H1 (cell line): ENCODE measurements at regions not wholly inside any gene's neighbourhood (a gene's known extent, or its start where the extent isn't known, plus 50 kb on each side); places are given as distances from the start of the nearest gene placed in this dataset.

ENCODE experiments used
- CTCF ChIA-PET: fragments of 300-600 bp; sonication (Branson Sonifier 250); formaldehyde crosslinking; loops from one replicate; lab custom pipeline; 2021; ENCODE audit not compliant: partially characterized antibody; lab: Charles Lee
- POLR2A ChIA-PET: fragments of 300-600 bp; sonication (Branson Sonifier 250); formaldehyde crosslinking; loops from one replicate; lab custom pipeline; 2021; ENCODE audit warnings: inconsistent platforms; ENCODE audit not compliant: partially characterized antibody; lab: Charles Lee
- DNase-seq, 2 experiments: peaks; one replicate each; pipeline versions ENCODE4 v3.0.0 to v3.0.0-alpha.2; 2010 to 2022; ENCODE audit warnings: low spot score in 2 of 2, low read depth in 1 of 2, mixed read lengths in 1 of 2
- FAIRE-seq: peaks from 2 replicates; lab custom pipeline; 2011; peaks lifted over from hg19 to GRCh38; lab: Jason Lieb, UNC
- H2AFZ ChIP-seq: 2 replicates; pipeline ENCODE4 v1.8.1; 2012; ENCODE audit warnings: low read length, inconsistent platforms
- H2AK5ac ChIP-seq: 2 replicates; pipeline ENCODE4 v1.6.1; 2013; ENCODE audit warnings: low read depth, low read length
- H2BK120ac ChIP-seq: replicated peaks from 2 replicates; pipeline ENCODE3; 2013; ENCODE audit warnings: low read depth, low read length, inconsistent platforms
- H2BK12ac ChIP-seq: 2 replicates; pipeline ENCODE4 v1.6.1; 2013; ENCODE audit warnings: low read depth, low read length
- H2BK15ac ChIP-seq: 2 replicates; pipeline ENCODE4 v1.6.1; 2013; ENCODE audit warnings: low read length
- H2BK20ac ChIP-seq: 2 replicates; pipeline ENCODE4 v1.6.1; 2013; ENCODE audit warnings: low read length
- H2BK5ac ChIP-seq: 2 replicates; pipeline ENCODE4 v1.6.1; 2013; ENCODE audit warnings: low read depth, low read length
- H3K14ac ChIP-seq: 2 replicates; pipeline ENCODE4 v1.6.1; 2013; ENCODE audit warnings: inconsistent platforms; ENCODE audit not compliant: insufficient read length
- H3K18ac ChIP-seq: 2 replicates; pipeline ENCODE4 v1.6.1; 2013; ENCODE audit warnings: low read length; ENCODE audit errors: extremely low read depth
- H3K23ac ChIP-seq: 2 replicates; pipeline ENCODE4 v1.6.1; 2013; ENCODE audit warnings: inconsistent platforms; ENCODE audit not compliant: insufficient read length
- H3K23me2 ChIP-seq: 2 replicates; pipeline ENCODE4 v1.6.1; 2013; ENCODE audit warnings: low read depth, low read length
- H3K27ac ChIP-seq: 2 replicates; pipeline ENCODE4 v1.6.1; 2011; ENCODE audit warnings: low read depth, low read length, inconsistent platforms
- H3K27me3 ChIP-seq, 4 experiments: replicated peaks in 1 of 4; 1 replicate in 1 of 4; 2 replicates in 3 of 4; pipeline versions ENCODE4 v1.6.1 to v1.8.1; 2011 to 2013; ENCODE audit warnings: low read length in 3 of 4, mild to moderate bottlenecking in 3 of 4, inconsistent platforms in 2 of 4, mixed read lengths in 2 of 4, moderate library complexity in 1 of 4; ENCODE audit not compliant: control insufficient read depth in 3 of 4, insufficient read depth in 3 of 4; ENCODE audit errors: extremely low read depth in 1 of 4
- H3K36me3 ChIP-seq, 4 experiments: 2 replicates each; pipeline versions ENCODE4 v1.6.1 to v1.8.1; 2011 to 2013; ENCODE audit warnings: mild to moderate bottlenecking in 4 of 4, low read length in 3 of 4, moderate library complexity in 2 of 4, control low read depth in 1 of 4, inconsistent platforms in 1 of 4; ENCODE audit not compliant: insufficient read depth in 4 of 4, control insufficient read depth in 2 of 4
- H3K4ac ChIP-seq: replicated peaks from 2 replicates; pipeline ENCODE3; 2013; ENCODE audit warnings: low read length, low read depth, mixed read lengths, inconsistent platforms; ENCODE audit not compliant: insufficient read length
- H3K4me1 ChIP-seq, 4 experiments: replicated peaks in 1 of 4; 1 replicate in 1 of 4; 2 replicates in 3 of 4; pipeline versions ENCODE4 v1.6.1 to v1.8.1; 2011 to 2013; ENCODE audit warnings: low read length in 3 of 4, inconsistent platforms in 2 of 4, mixed read lengths in 1 of 4; ENCODE audit not compliant: insufficient read depth in 4 of 4, control insufficient read depth in 3 of 4
- H3K4me2 ChIP-seq, 2 experiments: 2 replicates each; pipeline versions ENCODE4 v1.6.1 to v1.8.1; 2011 to 2013; ENCODE audit warnings: low read depth in 2 of 2, low read length in 2 of 2, control low read depth in 1 of 2, inconsistent platforms in 1 of 2, mild to moderate bottlenecking in 1 of 2; ENCODE audit not compliant: insufficient read depth in 1 of 2
- H3K4me3 ChIP-seq, 4 experiments: fragments of 200-600, 300-600 bp in 1 of 4; sonication (generic), shearing (Covaris generic), sonication (Bioruptor Twin) in 1 of 4; 2 replicates each; pipeline versions ENCODE4 v1.5.1 to v1.8.1; 2011 to 2016; ENCODE audit warnings: low read length in 4 of 4, low read depth in 3 of 4, control low read depth in 2 of 4, inconsistent platforms in 2 of 4, mild to moderate bottlenecking in 2 of 4, mixed read lengths in 1 of 4, moderate library complexity in 1 of 4; ENCODE audit not compliant: insufficient read depth in 2 of 4; ENCODE audit errors: extremely low read depth in 1 of 4
- H3K56ac ChIP-seq: replicated peaks from 2 replicates; pipeline ENCODE3; 2013; ENCODE audit warnings: low read depth, mild to moderate bottlenecking, mixed read lengths, low read length, inconsistent platforms; ENCODE audit not compliant: insufficient read length
- H3K79me1 ChIP-seq: 2 replicates; pipeline ENCODE4 v1.6.1; 2013; ENCODE audit warnings: low read depth, low read length, control low read depth
- H3K79me2 ChIP-seq, 2 experiments: 2 replicates each; pipeline versions ENCODE4 v1.6.1 to v1.8.1; 2012 to 2013; ENCODE audit warnings: low read length in 2 of 2, mild to moderate bottlenecking in 2 of 2, inconsistent platforms in 1 of 2; ENCODE audit not compliant: insufficient read depth in 2 of 2, control insufficient read depth in 1 of 2
- H3K9ac ChIP-seq, 4 experiments: replicated peaks in 1 of 4; 1 replicate in 1 of 4; 2 replicates in 3 of 4; pipeline versions ENCODE4 v1.6.1 to v1.8.1; 2011 to 2013; ENCODE audit warnings: low read depth in 3 of 4, low read length in 3 of 4, control low read depth in 2 of 4, mild to moderate bottlenecking in 2 of 4, moderate library complexity in 2 of 4, inconsistent platforms in 1 of 4; ENCODE audit errors: extremely low read depth in 1 of 4
- H3K9me3 ChIP-seq, 2 experiments: 2 replicates each; pipeline versions ENCODE4 v1.6.1 to v1.8.1; 2012 to 2013; ENCODE audit warnings: mild to moderate bottlenecking in 2 of 2, moderate library complexity in 2 of 2, control low read depth in 1 of 2, inconsistent platforms in 1 of 2, low read depth in 1 of 2, low read length in 1 of 2, mixed read lengths in 1 of 2; ENCODE audit not compliant: insufficient read depth in 2 of 2
- H4K20me1 ChIP-seq, 2 experiments: replicated peaks in 1 of 2; 2 replicates each; pipeline versions ENCODE3 to v1.8.1; 2011 to 2013; ENCODE audit warnings: inconsistent platforms in 2 of 2, low read length in 2 of 2, mild to moderate bottlenecking in 1 of 2; ENCODE audit not compliant: insufficient read depth in 2 of 2, control insufficient read depth in 1 of 2
- H4K5ac ChIP-seq: 2 replicates; pipeline ENCODE4 v1.6.1; 2013; ENCODE audit warnings: low read length, low read depth, mixed read lengths, inconsistent platforms; ENCODE audit not compliant: insufficient read length
- H4K8ac ChIP-seq: 2 replicates; pipeline ENCODE4 v1.8.0; 2013; ENCODE audit warnings: mild to moderate bottlenecking, moderate library complexity, low read length, inconsistent platforms; ENCODE audit not compliant: insufficient read depth; ENCODE audit errors: extremely low read depth
- H4K91ac ChIP-seq: replicated peaks from 2 replicates; pipeline ENCODE3; 2013; ENCODE audit warnings: low read length, mixed read lengths, inconsistent platforms; ENCODE audit not compliant: insufficient read length
- BCL11A ChIP-seq, 2 experiments: IDR thresholded peaks; one replicate each; pipeline ENCODE4 v1.6.1; 2011; ENCODE audit warnings: low read depth in 2 of 2, low read length in 2 of 2, mild to moderate bottlenecking in 2 of 2
- E2F6 ChIP-seq: IDR thresholded peaks from 2 replicates; pipeline ENCODE4 v1.6.1; 2012; ENCODE audit warnings: inconsistent platforms
- KDM5A ChIP-seq: fragments of 200-600 bp; IDR thresholded peaks from 2 replicates; pipeline ENCODE4 v1.7.1; 2012; ENCODE audit warnings: mild to moderate bottlenecking, low read length, inconsistent platforms, mixed read lengths
- RAD21 ChIP-seq, 2 experiments: IDR thresholded peaks in 1 of 2; conservative IDR thresholded peaks in 1 of 2; 2 replicates each; pipeline ENCODE4 v1.6.1; 2011; ENCODE audit warnings: low read depth in 2 of 2, low read length in 2 of 2, improper control_type of control experiment in 1 of 2, inconsistent platforms in 1 of 2, mild to moderate bottlenecking in 1 of 2, moderate library complexity in 1 of 2
- RNF2 ChIP-seq: fragments of 200-900, 300-1000 bp; sonication (generic); IDR thresholded peaks from 2 replicates; pipeline ENCODE4 v1.7.1; 2016; ENCODE audit warnings: borderline replicate concordance, low read depth, mild to moderate bottlenecking, antibody characterized with exemption, low read length; ENCODE audit not compliant: poor library complexity, severe bottlenecking; ENCODE audit errors: missing control alignments
- TCF12 ChIP-seq: IDR thresholded peaks from 2 replicates; pipeline ENCODE4 v1.6.1; 2011; ENCODE audit warnings: low read depth, mild to moderate bottlenecking, low read length
- WGBS, 2 experiments: shearing (Covaris generic) in 1 of 2; methylation state at CpG; one replicate each; pipeline versions ENCODE4 v1.1.6 to v1.1.7; 2013 to 2015; ENCODE audit warnings: low lambda C conversion rate in 2 of 2, mixed read lengths in 2 of 2, inconsistent platforms in 1 of 2, low coverage in 1 of 2, missing lambda C conversion rate in 1 of 2; ENCODE audit not compliant: insufficient replicate concordance in 2 of 2, insufficient coverage in 1 of 2, insufficient read length in 1 of 2; ENCODE audit errors: extremely low coverage in 1 of 2, missing lambda C conversion rate in 1 of 2; 5-methylcytosine and 5-hydroxymethylcytosine counted together
- TF ChIP-seq, protein P1 (sequence below), 3 experiments: IDR thresholded peaks; 1 replicate in 2 of 3; 2 replicates in 1 of 3; pipeline versions ENCODE4 v1.5.1 to v1.6.1; 2011; ENCODE audit warnings: low read length in 3 of 3, mild to moderate bottlenecking in 3 of 3, inconsistent platforms in 2 of 3, low read depth in 1 of 3, moderate library complexity in 1 of 3; ENCODE audit not compliant: insufficient read depth in 1 of 3; ENCODE audit errors: control extremely low read depth in 1 of 3

DNA sequence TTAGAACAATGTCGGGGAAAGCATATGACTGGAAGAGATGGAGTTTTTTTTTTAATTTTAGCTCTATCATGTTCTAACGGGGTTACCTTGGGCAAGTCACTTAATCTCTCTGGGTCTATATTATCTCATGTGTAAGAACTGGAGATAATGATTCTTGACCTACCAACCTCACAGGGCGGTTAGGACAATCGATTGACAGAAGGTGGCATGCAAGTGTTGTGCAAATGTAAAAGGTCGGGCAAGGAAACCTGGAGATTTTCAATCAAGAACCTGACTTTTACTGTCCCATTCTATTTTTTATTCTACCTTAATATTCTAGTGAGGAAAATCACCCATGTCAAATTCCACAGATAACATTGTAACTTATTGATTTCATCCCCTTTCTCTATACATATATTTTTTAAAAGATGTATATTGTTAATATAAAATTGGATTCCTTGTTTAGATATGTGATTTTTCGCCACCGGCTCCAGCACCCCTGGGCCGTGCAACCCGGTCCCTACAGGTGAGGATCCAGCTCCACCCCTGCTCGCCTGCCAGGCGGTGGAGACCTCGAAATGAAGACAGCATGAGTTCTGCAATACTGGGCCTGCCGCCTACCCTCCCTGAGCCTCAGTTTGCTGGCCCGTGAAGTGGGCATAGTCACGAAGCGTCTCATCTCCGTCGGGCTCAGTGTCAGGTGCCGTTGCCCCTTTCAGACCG lies 497.6 kb upstream of the PHF14 start:
- Histone ChIP-seq H4K20me1 (no peaks in the 10 kb centered on the region), H2BK120ac (no peak overlapping the region), H4K5ac (no peak overlapping the region), H3K23me2 (no peaks in the 10 kb centered on the region), H2AK5ac (no peak overlapping the region), H3K79me2 (no peaks in the 10 kb centered on the region), H3K27ac (no peak overlapping the region), H3K9me3 (no peaks in the 10 kb centered on the region), H3K4me3 (no peak overlapping the region), H3K9ac (no peak overlapping the region), H4K91ac (no peak overlapping the region), H3K4me2 (no peak overlapping the region), H3K18ac (no peak overlapping the region), H2BK5ac (no peak overlapping the region), H3K23ac (no peak overlapping the region), H2AFZ (no peak overlapping the region), H3K56ac (no peak overlapping the region), H4K8ac (no peak overlapping the region), H3K14ac (no peak overlapping the region), H3K36me3 (no peaks in the 10 kb centered on the region), H3K4me1 (no peaks in the 10 kb centered on the region), H2BK20ac (no peak overlapping the region), H3K4ac (no peak overlapping the region), H2BK12ac (no peak overlapping the region), H3K27me3 (peaks cover 0 to 1% (median 0%) of the 10 kb centered on the region in 4 experiments; a peak in 1 of 7 replicates)
- DNase-seq = no peak
- POLR2A ChIA-PET = no interaction called here
- CTCF ChIA-PET = interaction anchor here (0.7 kb wide), 1 partner anchor 165 kb away, joined by 3 read pairs; no protein-coding TSS in a partner anchor
- 86% methylated on average over 20 of the region's 20 CpGs; no CpG with 5 or more reads in 1 of the 2 experiments for WGBS, 2 experiments
- TF ChIP-seq, protein P1, sequence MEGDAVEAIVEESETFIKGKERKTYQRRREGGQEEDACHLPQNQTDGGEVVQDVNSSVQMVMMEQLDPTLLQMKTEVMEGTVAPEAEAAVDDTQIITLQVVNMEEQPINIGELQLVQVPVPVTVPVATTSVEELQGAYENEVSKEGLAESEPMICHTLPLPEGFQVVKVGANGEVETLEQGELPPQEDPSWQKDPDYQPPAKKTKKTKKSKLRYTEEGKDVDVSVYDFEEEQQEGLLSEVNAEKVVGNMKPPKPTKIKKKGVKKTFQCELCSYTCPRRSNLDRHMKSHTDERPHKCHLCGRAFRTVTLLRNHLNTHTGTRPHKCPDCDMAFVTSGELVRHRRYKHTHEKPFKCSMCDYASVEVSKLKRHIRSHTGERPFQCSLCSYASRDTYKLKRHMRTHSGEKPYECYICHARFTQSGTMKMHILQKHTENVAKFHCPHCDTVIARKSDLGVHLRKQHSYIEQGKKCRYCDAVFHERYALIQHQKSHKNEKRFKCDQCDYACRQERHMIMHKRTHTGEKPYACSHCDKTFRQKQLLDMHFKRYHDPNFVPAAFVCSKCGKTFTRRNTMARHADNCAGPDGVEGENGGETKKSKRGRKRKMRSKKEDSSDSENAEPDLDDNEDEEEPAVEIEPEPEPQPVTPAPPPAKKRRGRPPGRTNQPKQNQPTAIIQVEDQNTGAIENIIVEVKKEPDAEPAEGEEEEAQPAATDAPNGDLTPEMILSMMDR (IDR thresholded peaks at IDR 0.05; ENCODE audit: control extremely low read depth in 1 of 3, insufficient read depth in 1 of 3, low read depth in 1 of 3, low read length in 3 of 3) = peak in 2 of 3 experiments; percentile 5 to 32; a peak in 2 of 4 replicates
- TF ChIP-seq KDM5A = no peak
- TF ChIP-seq E2F6 = no peak
- TF ChIP-seq BCL11A (IDR thresholded peaks at IDR 0.05; ENCODE audit: low read depth in 2 of 2, low read length in 2 of 2) = no peak
- no peak for TF ChIP-seq RNF2
- peak; percentile 52 to 60 for TF ChIP-seq RAD21 (IDR thresholded peaks at IDR 0.05 in 1 of 2, conservative IDR thresholded peaks at IDR 0.05 in 1 of 2; ENCODE audit: low read depth in 2 of 2, low read length in 2 of 2)
- TF ChIP-seq TCF12 = no peak
- TF ChIP-seq, all 59 proteins: peak for 2
- Histone ChIP-seq H3K79me1 (no peaks in the 10 kb centered on the region), H2BK15ac (no peak overlapping the region)
- no peak for FAIRE-seq
